GM12878 (cell line): ENCODE measurements at regions not wholly inside any gene's neighbourhood (a gene's known extent, or its start where the extent isn't known, plus 50 kb on each side); places are given as distances from the start of the nearest gene placed in this dataset.

ENCODE experiments used
- ATAC-seq: fragments of 200-7000 bp; cut with Tn5 transposase; 3 replicates; pipeline ENCODE4 v1.9.1; 2020; ENCODE audit warnings: mild to moderate bottlenecking, moderate library complexity
- BruUV-seq: library from RNA; stranded (reverse); fragments of 400-500 nt; replicated peaks from 2 replicates; lab custom pipeline; 2021; lab: Mats Ljungman, UMichigan
- CTCF ChIA-PET: fragments of 300-600 bp; sonication (Branson Sonifier 250); formaldehyde crosslinking; extraction: SDS; loops from one replicate; lab custom pipeline; 2021; ENCODE audit warnings: inconsistent platforms; lab: Yijun Ruan, JAX
- POLR2A ChIA-PET: fragments of 350-600 bp; formaldehyde crosslinking; extraction: SDS; loops from one replicate; lab custom pipeline; 2021; ENCODE audit warnings: inconsistent platforms; lab: Charles Lee
- RAD21 ChIA-PET: fragments of 300-600 bp; sonication (Branson Sonifier 250); formaldehyde crosslinking; loops from one replicate; lab custom pipeline; 2023; ENCODE audit warnings: antibody characterized with exemption; ENCODE audit not compliant: unreplicated experiment; lab: Charles Lee
- SMC1A ChIA-PET: fragments of 300-600 bp; sonication (Branson Sonifier 250); formaldehyde crosslinking; loops from one replicate; lab custom pipeline; 2023; ENCODE audit not compliant: unreplicated experiment, uncharacterized antibody; lab: Charles Lee
- DNase-seq: peaks from one replicate; pipeline ENCODE4 v3.0.0-alpha.2; 2011; ENCODE audit warnings: low read depth, low spot score
- FAIRE-seq: peaks from 3 replicates; lab custom pipeline; 2011; peaks lifted over from hg19 to GRCh38; lab: Jason Lieb, UNC
- H2AFZ ChIP-seq: 2 replicates; pipeline ENCODE4 v1.6.0; 2011; ENCODE audit warnings: low read depth, low read length, control low read depth; ENCODE audit not compliant: control insufficient read depth
- H3K27ac ChIP-seq: 2 replicates; pipeline ENCODE4 v1.5.1; 2011; ENCODE audit warnings: control low read depth; ENCODE audit not compliant: control insufficient read depth, insufficient read depth
- H3K27me3 ChIP-seq, 2 experiments: replicated peaks in 1 of 2; 2 replicates each; pipeline versions ENCODE4 v1.6.0 to v1.6.1; 2011; ENCODE audit warnings: low read length in 1 of 2; ENCODE audit not compliant: control insufficient read depth in 2 of 2, insufficient read depth in 2 of 2
- H3K36me3 ChIP-seq, 2 experiments: 2 replicates each; pipeline ENCODE4 v1.5.1; 2011; ENCODE audit warnings: low read length in 1 of 2; ENCODE audit not compliant: control insufficient read depth in 2 of 2, insufficient read depth in 2 of 2
- H3K4me1 ChIP-seq: 2 replicates; pipeline ENCODE4 v1.6.1; 2011; ENCODE audit warnings: mild to moderate bottlenecking, low read length, moderate library complexity, mixed read lengths; ENCODE audit not compliant: control insufficient read depth, insufficient read depth
- H3K4me2 ChIP-seq: 2 replicates; pipeline ENCODE4 v1.6.0; 2011; ENCODE audit warnings: control low read depth; ENCODE audit not compliant: control insufficient read depth, insufficient read depth
- H3K4me3 ChIP-seq: fragments of 200-600 bp; sonication (generic); 2 replicates; pipeline ENCODE4 v1.5.1; 2016
- H3K79me2 ChIP-seq: 2 replicates; pipeline ENCODE4 v1.6.0; 2011; ENCODE audit warnings: low read length; ENCODE audit not compliant: control insufficient read depth, insufficient read depth
- H3K9ac ChIP-seq: 2 replicates; pipeline ENCODE4 v1.8.0; 2011; ENCODE audit warnings: low read length, control low read depth, mixed read lengths; ENCODE audit not compliant: control insufficient read depth, insufficient read depth
- H3K9me3 ChIP-seq: replicated peaks from 3 replicates; pipeline ENCODE4 v1.5.1; 2011; ENCODE audit warnings: mild to moderate bottlenecking, low read length; ENCODE audit not compliant: control insufficient read depth, insufficient read depth
- H4K20me1 ChIP-seq: 2 replicates; pipeline ENCODE4 v1.6.0; 2011; ENCODE audit not compliant: control insufficient read depth, insufficient read depth
- NR2C1 ChIP-seq: fragments of 450-650 bp; IDR thresholded peaks from 2 replicates; pipeline ENCODE4 v1.6.1; 2017; ENCODE audit warnings: antibody characterized with exemption, mild to moderate bottlenecking, moderate library complexity
- POLR2AphosphoS5 ChIP-seq: IDR thresholded peaks from 2 replicates; pipeline ENCODE4 v1.6.1; 2011; ENCODE audit warnings: mild to moderate bottlenecking, low read length, inconsistent platforms
- SPI1 ChIP-seq: IDR thresholded peaks from 2 replicates; pipeline ENCODE4 v1.6.1; 2011; ENCODE audit warnings: low read depth, mild to moderate bottlenecking, low read length, moderate library complexity, borderline replicate concordance; ENCODE audit not compliant: insufficient read depth
- WRNIP1 ChIP-seq: IDR thresholded peaks from 2 replicates; pipeline ENCODE4 v1.6.1; 2011; ENCODE audit warnings: low read depth, low read length, improper control_type of control experiment, borderline replicate concordance
- ZBTB33 ChIP-seq: fragments of 450-650 bp; IDR thresholded peaks from 2 replicates; pipeline ENCODE4 v1.6.1; 2017; ENCODE audit warnings: mild to moderate bottlenecking
- WGBS: methylation state at CpG from one replicate; pipeline ENCODE4 v1.1.6; 2016; ENCODE audit warnings: low lambda C conversion rate; ENCODE audit not compliant: insufficient replicate concordance, insufficient coverage; ENCODE audit errors: missing lambda C conversion rate; 5-methylcytosine and 5-hydroxymethylcytosine counted together
- in situ Hi-C: fragments of 300-500 bp; cut with MboI; formaldehyde crosslinking; loops from 9 replicates; pipeline ENCODE4 v1.14.3; 2018; ENCODE audit warnings: mixed read lengths
- intact Hi-C: fragments of 100-400 bp; cut with micrococcal nuclease; formaldehyde crosslinking; loops from one replicate; pipeline ENCODE4 v1.14.2; 2022; ENCODE audit not compliant: unreplicated experiment
- TF ChIP-seq, protein P1 (sequence below): IDR thresholded peaks from 2 replicates; pipeline ENCODE4 v1.6.1; 2011; ENCODE audit warnings: borderline replicate concordance, low read depth, mild to moderate bottlenecking, moderate library complexity, low read length; ENCODE audit not compliant: insufficient read depth, poor library complexity, severe bottlenecking
- TF ChIP-seq, protein P2 (sequence below): fragments of 450-650 bp; IDR thresholded peaks from 2 replicates; pipeline ENCODE4 v1.6.1; 2017; ENCODE audit warnings: borderline replicate concordance
- TF ChIP-seq, protein P3 (sequence below): IDR thresholded peaks from 2 replicates; pipeline ENCODE4 v1.6.1; 2011; ENCODE audit warnings: borderline replicate concordance, low read depth, mild to moderate bottlenecking, moderate library complexity, mixed read lengths, low read length; ENCODE audit not compliant: insufficient read depth; ENCODE audit errors: extremely low read length

DNA sequence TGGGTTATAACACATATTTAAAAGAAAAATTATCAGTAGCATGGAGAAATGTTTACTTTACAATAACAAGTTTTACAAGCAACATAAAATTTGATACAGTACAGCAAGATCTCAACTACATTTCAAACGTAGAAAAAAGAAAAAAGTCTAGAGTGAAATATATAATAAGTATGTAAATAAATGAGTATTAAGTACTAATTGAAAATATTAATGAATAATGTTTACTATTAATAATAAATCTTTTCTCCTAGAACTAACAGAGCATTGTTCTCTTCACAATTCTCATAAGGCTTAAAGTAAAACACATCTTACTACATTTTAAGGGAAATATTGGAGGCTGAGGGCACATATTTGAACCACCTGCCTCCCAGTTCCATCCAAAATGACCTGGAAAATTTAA is 72.1 kb downstream of the TMEM212 start:
- TF ChIP-seq, protein P1, sequence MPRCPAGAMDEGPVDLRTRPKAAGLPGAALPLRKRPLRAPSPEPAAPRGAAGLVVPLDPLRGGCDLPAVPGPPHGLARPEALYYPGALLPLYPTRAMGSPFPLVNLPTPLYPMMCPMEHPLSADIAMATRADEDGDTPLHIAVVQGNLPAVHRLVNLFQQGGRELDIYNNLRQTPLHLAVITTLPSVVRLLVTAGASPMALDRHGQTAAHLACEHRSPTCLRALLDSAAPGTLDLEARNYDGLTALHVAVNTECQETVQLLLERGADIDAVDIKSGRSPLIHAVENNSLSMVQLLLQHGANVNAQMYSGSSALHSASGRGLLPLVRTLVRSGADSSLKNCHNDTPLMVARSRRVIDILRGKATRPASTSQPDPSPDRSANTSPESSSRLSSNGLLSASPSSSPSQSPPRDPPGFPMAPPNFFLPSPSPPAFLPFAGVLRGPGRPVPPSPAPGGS: no peak
- TF ChIP-seq ZBTB33 (no peak), SPI1 (no peak), WRNIP1 (no peak), NR2C1 (no peak), POLR2AphosphoS5 (no peak)
- TF ChIP-seq, protein P2, sequence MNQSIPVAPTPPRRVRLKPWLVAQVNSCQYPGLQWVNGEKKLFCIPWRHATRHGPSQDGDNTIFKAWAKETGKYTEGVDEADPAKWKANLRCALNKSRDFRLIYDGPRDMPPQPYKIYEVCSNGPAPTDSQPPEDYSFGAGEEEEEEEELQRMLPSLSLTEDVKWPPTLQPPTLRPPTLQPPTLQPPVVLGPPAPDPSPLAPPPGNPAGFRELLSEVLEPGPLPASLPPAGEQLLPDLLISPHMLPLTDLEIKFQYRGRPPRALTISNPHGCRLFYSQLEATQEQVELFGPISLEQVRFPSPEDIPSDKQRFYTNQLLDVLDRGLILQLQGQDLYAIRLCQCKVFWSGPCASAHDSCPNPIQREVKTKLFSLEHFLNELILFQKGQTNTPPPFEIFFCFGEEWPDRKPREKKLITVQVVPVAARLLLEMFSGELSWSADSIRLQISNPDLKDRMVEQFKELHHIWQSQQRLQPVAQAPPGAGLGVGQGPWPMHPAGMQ: no peak
- TF ChIP-seq, protein P3, sequence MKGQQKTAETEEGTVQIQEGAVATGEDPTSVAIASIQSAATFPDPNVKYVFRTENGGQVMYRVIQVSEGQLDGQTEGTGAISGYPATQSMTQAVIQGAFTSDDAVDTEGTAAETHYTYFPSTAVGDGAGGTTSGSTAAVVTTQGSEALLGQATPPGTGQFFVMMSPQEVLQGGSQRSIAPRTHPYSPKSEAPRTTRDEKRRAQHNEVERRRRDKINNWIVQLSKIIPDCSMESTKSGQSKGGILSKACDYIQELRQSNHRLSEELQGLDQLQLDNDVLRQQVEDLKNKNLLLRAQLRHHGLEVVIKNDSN: no peak
- no TSS peak for BruUV-seq
- Histone ChIP-seq H3K9me3 (no peaks in the 10 kb centered on the region; the same call in 1 of the 3 replicates), H3K36me3 (no peaks in the 10 kb centered on the region), H3K27me3 (no peaks in the 10 kb centered on the region; a peak in 1 of 4 replicates), H3K4me2 (no peak overlapping the region), H3K9ac (no peak overlapping the region), H3K79me2 (no peaks in the 10 kb centered on the region), H2AFZ (no peak overlapping the region), H3K4me1 (peaks cover 12% of the 10 kb centered on the region), H3K27ac (no peak overlapping the region), H3K4me3 (no peak overlapping the region), H4K20me1 (no peaks in the 10 kb centered on the region)
- POLR2A ChIA-PET: no interaction called here
- SMC1A ChIA-PET: no interaction called here
- CTCF ChIA-PET: no interaction called here
- in situ Hi-C loops: no loop called here
- FAIRE-seq (no peak), DNase-seq (no peak), ATAC-seq (no peak)
- 4% methylated on average over 1 of the region's 1 CpG for WGBS
- RAD21 ChIA-PET: no interaction called here
- intact Hi-C loops: no loop called here
